ENCODE measurements at regions not wholly inside any gene's neighbourhood (a gene's known extent, or its start where the extent isn't known, plus 50 kb on each side); places are given as distances from the start of the nearest gene placed in this dataset.
"Not testable (repeated sequence)": the region's sequence is repeated elsewhere in the genome, so short reads cannot be mapped to it uniquely, and the experiment has no call there.

DNA sequence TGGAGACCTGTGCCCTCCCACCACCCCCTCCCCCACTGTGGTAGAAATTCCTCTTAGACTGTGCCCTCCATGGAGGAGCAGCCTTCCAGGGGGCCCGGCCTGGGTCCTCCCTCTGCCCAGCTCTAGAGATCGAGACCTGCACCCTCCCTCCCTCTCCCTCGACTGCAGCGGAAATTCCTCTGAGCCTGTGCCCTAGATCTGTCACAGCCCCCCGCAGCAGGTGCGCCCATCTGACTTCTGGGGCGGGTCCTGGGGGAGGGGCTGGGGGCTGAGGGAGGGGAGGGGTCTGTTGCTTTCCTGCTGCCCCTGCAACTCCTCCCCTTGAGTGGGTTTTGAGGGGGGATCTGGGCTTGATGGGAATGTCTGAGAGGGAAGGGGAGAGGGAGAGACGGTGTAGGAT, 177.8 kb upstream of the GSE1 start:
- no peak for DNase-seq

GRCh38 chr16:85435700-85436099, 177.4 kb upstream of the GSE1 start:
- no peak for DNase-seq

- no peak for DNase-seq
Observed at GRCh38 chr16:85436207-85436606, 176.9 kb upstream of the GSE1 start.

- peak; percentile 81 for DNase-seq
Observed at GRCh38 chr16:85436636-85437165, 176.4 kb upstream of the GSE1 start.

DNA sequence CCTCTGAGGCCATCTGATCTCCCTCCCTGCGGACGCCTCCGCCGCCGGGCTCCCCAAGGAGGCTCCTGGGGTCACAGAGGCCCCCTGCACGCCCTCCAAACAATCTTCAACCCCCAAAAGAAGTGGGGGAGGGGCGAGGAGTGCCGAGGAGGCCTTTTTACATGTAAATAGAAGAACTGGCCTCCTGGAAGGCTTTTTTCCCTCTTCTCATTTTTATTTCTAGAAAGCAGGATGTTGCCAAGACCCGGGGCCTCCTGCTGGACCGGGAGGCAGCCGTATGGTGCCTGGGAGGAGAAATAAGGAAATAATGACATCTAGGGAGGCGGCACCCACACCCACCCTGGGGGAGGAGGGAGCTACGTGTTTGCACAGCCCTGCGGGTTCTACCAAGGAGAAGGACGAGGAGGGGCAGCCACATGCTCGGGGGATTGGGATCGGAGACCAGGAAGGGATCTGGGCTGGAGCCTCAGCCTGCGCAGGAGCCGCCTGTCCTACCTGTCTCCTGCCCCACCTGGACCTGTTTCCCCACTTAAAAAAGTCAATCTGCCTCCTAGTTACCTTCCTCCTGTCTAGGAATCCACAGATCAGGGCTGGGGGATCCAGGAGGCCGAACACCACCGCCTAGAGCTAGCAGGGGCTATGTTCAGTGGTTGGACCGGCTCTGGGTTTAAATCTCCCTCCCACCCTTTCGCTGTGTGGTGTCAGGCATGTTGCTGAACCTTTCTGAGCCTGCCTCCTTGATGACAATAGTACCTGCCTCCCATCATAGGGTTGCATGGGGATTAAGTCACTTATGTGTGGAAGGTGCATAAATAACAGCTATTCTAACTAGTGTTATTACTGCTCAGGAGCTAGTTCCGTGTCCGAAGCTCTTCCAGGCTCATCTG, 175.7 kb upstream of the GSE1 start:
- peak; percentile 76 for DNase-seq

- no peak for DNase-seq
Observed at GRCh38 chr16:85438981-85439685, 174.0 kb upstream of the GSE1 start.

DNA sequence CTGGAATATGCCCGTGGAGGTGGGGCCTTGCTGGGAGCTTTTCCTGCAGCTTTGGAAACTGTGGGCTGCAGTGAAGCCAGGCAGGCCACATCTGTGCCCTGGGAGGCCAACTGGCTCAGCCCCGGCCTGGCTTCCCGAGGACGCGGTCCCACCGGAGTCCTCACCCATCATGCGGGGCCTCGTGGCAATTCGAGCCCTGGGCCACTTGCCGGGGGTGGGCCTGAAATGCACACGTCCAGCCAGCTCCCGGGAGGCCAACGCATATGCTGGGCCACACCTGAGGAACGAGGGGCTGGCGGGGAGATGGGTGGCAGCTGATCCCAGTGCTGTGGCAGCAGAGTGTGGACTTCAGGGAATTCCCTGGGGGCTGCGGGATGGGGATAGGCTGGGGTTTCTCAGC, 172.4 kb upstream of the GSE1 start:
- no peak for DNase-seq

GRCh38 chr16:85441189-85441889, 171.8 kb upstream of the GSE1 start:
- DNase-seq, result no peak

DNA sequence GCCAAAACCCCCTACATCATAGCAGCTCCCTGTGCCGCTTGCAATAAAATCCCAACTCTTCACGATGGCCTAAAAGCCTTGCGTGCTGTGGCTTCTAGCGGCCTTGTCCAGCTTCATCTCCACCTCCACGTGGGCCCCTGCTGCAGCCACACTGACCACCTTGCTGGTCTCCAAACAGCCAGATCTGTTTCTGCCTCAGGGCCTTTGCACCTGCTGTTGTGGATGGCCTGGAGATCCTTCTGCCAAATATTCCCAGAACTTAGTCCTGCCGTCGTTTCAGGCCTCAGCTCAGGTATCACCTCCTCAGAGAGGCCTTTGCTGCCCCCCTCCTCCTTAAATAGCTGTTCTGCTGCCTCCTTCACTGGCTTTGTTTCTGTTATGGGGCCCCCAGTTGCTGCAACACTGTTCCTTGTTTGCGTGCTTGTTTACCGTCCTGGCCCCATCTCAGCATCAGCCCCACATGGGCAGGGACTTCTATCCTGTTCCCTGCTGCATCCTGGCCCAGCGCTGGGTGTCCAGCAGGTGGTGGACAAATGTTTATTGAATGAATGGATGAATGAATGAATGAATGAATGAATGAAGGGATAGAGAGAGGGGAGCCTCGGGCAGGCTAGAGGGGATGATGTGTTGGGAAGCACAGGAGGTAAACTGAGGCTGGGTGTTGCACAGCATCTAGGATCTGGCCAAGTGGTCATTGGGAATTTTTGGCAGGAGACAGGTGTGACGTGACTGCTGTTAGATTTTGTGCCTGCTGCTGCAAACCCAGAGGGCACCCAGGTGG, 171.0 kb upstream of the GSE1 start:
- DNase-seq, result no peak

- no peak for DNase-seq
Observed at GRCh38 chr16:85443116-85443515, 170.0 kb upstream of the GSE1 start.

DNA sequence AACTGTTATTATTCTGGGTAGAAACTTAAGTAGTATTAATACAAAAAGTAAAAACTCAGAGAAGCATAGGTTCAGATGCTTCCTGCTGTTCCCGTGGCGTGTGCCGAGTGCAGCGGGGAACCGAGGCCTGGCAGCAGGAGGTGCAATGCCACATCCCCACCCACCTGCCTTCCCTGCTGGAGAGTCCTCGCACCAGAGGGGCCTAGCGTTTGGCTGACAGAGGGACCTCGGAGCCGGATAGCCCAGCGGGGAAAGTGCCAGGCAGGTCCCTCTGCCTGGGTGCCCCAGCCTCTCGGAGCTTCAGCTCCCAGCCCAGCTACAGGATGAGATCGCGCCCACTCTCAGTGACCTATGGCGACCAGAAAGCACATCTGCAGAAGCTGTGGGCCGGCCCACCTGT, 169.6 kb upstream of the GSE1 start:
- no peak for DNase-seq

DNA sequence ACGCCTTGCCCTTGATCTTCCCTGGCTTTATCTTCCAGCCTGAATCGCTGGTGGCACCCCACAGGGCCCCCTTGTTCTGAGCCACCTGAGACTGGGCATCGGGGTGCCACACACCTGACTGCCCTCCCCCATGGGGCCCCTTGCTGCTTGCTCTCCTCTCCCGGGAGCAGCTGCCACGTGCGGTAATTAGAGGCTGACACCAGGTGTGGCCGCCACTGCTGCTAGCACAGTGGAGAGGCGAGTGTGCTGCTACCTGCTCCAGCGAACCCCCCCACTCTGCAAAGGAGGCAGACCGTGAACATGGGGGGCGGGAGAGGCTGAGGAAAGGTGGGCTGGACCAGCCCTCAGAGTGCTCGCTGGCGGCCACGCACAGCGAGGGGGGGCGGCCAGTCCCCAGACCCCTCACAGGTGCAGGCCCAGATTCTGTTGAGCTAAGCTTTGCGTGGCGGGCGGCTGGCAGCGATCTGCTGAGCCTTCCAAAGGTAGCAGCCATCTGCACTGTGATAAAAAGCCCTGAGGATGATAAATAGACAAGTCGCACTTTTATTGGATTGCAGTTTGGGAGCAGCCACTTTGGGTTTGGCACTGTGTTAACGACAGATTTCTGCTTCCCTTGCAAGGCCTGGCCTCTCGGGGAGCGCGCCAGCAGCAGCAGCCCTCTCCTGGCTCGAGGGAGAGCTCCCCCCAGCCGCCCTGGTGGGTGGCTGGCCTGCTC, 167.9 kb upstream of the GSE1 start:
- DNase-seq, result no peak

DNA sequence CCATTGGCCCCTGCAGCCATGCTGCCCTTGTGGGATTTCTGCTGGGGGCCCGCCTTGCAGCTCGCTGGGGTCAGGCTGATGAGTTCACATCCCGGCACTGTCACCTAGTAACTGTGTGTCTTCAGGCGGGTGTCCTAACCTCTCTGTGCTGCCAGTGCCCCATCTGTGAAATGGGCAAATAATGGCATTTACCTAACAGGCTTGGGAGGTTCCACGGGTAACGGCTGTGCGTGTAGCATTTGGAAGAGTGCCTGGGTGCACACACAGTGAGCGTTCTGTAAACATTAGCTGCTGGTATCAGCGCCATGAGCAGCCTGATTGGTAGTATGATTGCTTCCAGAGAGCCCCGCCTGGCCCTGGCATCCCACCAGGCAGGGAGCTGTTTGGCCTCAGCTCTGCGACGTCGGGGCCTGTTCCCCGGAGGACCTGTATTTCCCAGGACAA, 167.3 kb upstream of the GSE1 start:
- no peak for DNase-seq

GRCh38 chr16:85446951-85447692, 166.0 kb upstream of the GSE1 start:
- no peak for DNase-seq

GRCh38 chr16:85447693-85448313, 165.3 kb upstream of the GSE1 start:
- DNase-seq, result no peak

DNA sequence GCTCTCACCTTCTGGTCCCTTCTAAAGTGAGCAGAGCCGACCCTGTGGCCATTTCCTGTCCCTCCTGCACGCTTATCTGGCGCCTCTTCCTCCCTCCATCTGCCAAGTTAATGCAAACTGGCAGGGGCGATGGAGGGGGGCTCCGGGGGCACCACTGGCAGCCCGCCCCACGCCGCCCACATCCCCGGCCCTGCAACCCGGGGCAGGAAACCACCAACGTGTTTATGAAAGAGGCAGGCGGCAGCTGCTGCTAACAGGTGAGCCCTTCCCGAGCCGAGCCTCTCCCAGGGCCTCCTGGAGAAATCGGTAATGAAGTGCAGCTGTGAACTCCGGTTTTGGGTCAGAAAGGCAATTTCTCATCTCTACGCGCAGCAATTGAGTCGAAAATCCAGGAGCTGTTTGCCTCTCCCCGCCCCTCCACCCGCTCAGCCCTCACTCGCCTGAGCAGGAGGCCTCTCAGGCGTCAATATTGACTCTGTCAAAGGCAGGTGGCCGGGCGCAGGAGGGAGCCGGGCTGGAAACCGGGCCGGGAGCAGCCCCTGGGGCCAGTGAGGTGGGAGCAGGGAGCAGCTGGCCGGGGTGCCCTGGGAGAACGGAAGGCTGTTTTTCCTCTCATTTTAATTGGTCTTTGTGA, 164.4 kb upstream of the GSE1 start:
- peak; percentile 74 for DNase-seq

GRCh38 chr16:85449191-85449884, 163.8 kb upstream of the GSE1 start:
- DNase-seq, result no peak

- no peak for DNase-seq
Observed at GRCh38 chr16:85449885-85450245, 163.3 kb upstream of the GSE1 start.

DNA sequence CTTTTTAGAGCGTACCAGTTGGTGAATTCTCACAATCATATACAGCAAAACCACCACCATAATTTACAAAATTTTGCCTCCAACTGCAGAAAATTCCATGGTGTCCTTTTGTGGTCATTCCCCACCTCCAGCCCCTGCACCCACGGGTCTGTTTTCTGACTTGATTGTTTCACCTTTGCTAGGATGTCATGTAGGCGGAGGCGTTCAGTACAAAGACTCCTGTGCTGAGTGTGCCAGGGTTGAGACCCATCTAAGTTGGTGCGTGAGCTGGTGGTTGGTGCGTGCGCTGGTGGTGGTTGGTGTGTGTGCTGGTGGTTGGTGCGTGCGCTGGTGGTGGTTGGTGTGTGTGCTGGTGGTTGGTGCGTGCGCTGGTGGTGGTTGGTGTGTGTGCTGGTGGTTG, 162.0 kb upstream of the GSE1 start:
- not testable (repeated sequence) for DNase-seq

Measured in left hindlimb (tissue), 1 donor.